ENCODE measurements at regions not wholly inside any gene's neighbourhood (a gene's known extent, or its start where the extent isn't known, plus 50 kb on each side); places are given as distances from the start of the nearest gene placed in this dataset.

DNA sequence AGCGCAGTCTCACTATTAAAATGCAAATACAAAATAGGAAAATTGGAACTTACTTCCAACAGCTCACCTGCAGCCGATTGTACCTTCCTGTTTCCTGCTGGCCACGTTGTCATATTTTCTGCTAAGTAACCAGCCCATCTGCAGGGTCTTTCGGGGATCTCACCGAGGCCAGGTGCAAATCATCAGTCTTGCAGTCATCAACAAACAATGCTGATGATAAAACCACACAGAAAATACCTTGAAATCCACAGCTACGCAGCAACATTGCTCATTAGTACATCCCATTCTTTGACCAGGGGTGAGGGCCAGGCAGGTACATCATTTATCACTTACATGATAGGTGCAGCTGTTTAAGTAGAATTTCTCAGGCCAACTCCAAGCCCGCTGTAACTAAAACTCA is 406.9 kb downstream of the TMEM121 start:
- no peak for TF ChIP-seq CTCF (conservative IDR thresholded peaks at IDR 0.05; ENCODE audit: low read depth in 2 of 2)
- no peak for TF ChIP-seq POLR2AphosphoS5 (IDR thresholded peaks at IDR 0.05; ENCODE audit: low read depth)
- no peak for TF ChIP-seq EZH2 (IDR thresholded peaks at IDR 0.05; ENCODE audit: low read depth, unreplicated experiment)
- TF ChIP-seq CREB1 (CRISPR knock-in tag; IDR thresholded peaks at IDR 0.05; ENCODE audit: low read depth), result no peak
- TF ChIP-seq, protein P1, sequence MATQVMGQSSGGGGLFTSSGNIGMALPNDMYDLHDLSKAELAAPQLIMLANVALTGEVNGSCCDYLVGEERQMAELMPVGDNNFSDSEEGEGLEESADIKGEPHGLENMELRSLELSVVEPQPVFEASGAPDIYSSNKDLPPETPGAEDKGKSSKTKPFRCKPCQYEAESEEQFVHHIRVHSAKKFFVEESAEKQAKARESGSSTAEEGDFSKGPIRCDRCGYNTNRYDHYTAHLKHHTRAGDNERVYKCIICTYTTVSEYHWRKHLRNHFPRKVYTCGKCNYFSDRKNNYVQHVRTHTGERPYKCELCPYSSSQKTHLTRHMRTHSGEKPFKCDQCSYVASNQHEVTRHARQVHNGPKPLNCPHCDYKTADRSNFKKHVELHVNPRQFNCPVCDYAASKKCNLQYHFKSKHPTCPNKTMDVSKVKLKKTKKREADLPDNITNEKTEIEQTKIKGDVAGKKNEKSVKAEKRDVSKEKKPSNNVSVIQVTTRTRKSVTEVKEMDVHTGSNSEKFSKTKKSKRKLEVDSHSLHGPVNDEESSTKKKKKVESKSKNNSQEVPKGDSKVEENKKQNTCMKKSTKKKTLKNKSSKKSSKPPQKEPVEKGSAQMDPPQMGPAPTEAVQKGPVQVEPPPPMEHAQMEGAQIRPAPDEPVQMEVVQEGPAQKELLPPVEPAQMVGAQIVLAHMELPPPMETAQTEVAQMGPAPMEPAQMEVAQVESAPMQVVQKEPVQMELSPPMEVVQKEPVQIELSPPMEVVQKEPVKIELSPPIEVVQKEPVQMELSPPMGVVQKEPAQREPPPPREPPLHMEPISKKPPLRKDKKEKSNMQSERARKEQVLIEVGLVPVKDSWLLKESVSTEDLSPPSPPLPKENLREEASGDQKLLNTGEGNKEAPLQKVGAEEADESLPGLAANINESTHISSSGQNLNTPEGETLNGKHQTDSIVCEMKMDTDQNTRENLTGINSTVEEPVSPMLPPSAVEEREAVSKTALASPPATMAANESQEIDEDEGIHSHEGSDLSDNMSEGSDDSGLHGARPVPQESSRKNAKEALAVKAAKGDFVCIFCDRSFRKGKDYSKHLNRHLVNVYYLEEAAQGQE (IDR thresholded peaks at IDR 0.05; ENCODE audit: unreplicated experiment), result no peak
- no peak for TF ChIP-seq JUNB (IDR thresholded peaks at IDR 0.05; ENCODE audit: unreplicated experiment)
